Loucy (cell line): ENCODE measurements at regions not wholly inside any gene's neighbourhood (a gene's known extent, or its start where the extent isn't known, plus 50 kb on each side); places are given as distances from the start of the nearest gene placed in this dataset.

Source experiments
- H2AFZ ChIP-seq: fragments of 200-600 bp; sonication (generic); 2 replicates; pipeline ENCODE4 v1.6.0; 2016; ENCODE audit warnings: antibody characterized with exemption, mild to moderate bottlenecking, low read length, moderate library complexity
- H3F3A ChIP-seq: fragments of 200-600 bp; 2 replicates; pipeline ENCODE4 v1.6.0; 2016; ENCODE audit warnings: antibody characterized with exemption, low read depth, mild to moderate bottlenecking
- H3K27me3 ChIP-seq: fragments of 200-600 bp; sonication (generic); 2 replicates; pipeline ENCODE4 v1.6.1; 2014; ENCODE audit warnings: low read length, mild to moderate bottlenecking; ENCODE audit not compliant: insufficient read depth, poor library complexity, severe bottlenecking
- H3K36me3 ChIP-seq: fragments of 200-600 bp; sonication (generic); 2 replicates; pipeline ENCODE4 v1.6.1; 2016; ENCODE audit warnings: low read length; ENCODE audit not compliant: insufficient read depth
- H3K4me1 ChIP-seq: fragments of 200-600 bp; sonication (generic); 2 replicates; pipeline ENCODE4 v1.5.1; 2014; ENCODE audit warnings: low read length, mild to moderate bottlenecking; ENCODE audit not compliant: insufficient read depth, poor library complexity, severe bottlenecking
- H3K4me2 ChIP-seq: fragments of 200-600 bp; sonication (generic); 2 replicates; pipeline ENCODE4 v1.6.0; 2014; ENCODE audit warnings: antibody characterized with exemption, low read length, low read depth, mild to moderate bottlenecking; ENCODE audit not compliant: poor library complexity, severe bottlenecking
- H3K4me3 ChIP-seq: fragments of 200-600 bp; sonication (generic); 2 replicates; pipeline ENCODE4 v1.5.1; 2014; ENCODE audit warnings: low read length, mild to moderate bottlenecking, mixed read lengths; ENCODE audit not compliant: poor library complexity, severe bottlenecking
- H3K79me2 ChIP-seq: fragments of 200-600 bp; sonication (generic); 2 replicates; pipeline ENCODE4 v1.6.1; 2014; ENCODE audit warnings: low read length; ENCODE audit not compliant: insufficient read depth
- H3K9ac ChIP-seq: fragments of 200-600 bp; sonication (generic); 2 replicates; pipeline ENCODE4 v1.6.0; 2014; ENCODE audit warnings: mild to moderate bottlenecking, low read depth, low read length, moderate library complexity; ENCODE audit not compliant: poor library complexity, severe bottlenecking
- H3K9me2 ChIP-seq: fragments of 200-600 bp; sonication (generic); replicated peaks from 2 replicates; pipeline ENCODE4 v1.6.1; 2016; ENCODE audit warnings: low read depth, low read length, mixed read lengths
- H3K9me3 ChIP-seq: fragments of 200-600 bp; sonication (generic); 2 replicates; pipeline ENCODE4 v1.6.1; 2014; ENCODE audit warnings: mild to moderate bottlenecking, antibody characterized with exemption, low read length, low read depth; ENCODE audit not compliant: insufficient read depth
- H4K20me1 ChIP-seq: fragments of 200-600 bp; sonication (generic); 2 replicates; pipeline ENCODE4 v1.6.0; 2014; ENCODE audit warnings: antibody characterized with exemption, low read length, mild to moderate bottlenecking; ENCODE audit not compliant: insufficient read depth, poor library complexity, severe bottlenecking
- EZH2phosphoT487 ChIP-seq: fragments of 200-600 bp; IDR thresholded peaks from 2 replicates; pipeline ENCODE4 v1.6.1; 2018; ENCODE audit warnings: antibody characterized with exemption, mild to moderate bottlenecking, moderate library complexity, borderline replicate concordance
- TF ChIP-seq, protein P1 (sequence below): fragments of 200-600 bp; sonication (generic); conservative IDR thresholded peaks from 2 replicates; pipeline ENCODE4 v1.5.1; 2014; ENCODE audit warnings: mild to moderate bottlenecking, antibody characterized with exemption, low read length

DNA sequence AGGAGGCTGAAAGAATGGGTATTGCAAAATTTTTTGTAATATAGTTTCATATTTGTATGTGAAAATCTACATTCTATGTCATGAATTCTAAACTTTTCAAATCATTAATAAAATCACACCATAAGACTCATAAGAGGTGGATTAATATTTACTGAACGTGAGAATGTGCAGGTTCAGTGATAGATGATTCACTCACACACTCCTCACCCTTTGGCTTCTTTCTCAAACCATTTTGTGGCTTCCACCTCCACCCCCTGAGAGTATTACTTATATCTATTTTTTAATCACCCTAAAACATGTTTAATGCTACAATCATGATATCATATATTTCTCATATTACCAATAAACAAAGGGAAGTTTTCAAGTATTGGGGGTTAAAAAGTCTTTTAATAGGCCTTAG is 275.5 kb downstream of the MEF2C start:
- Histone ChIP-seq H3K9me2 (no peaks in the 10 kb centered on the region), H4K20me1 (no peaks in the 10 kb centered on the region), H3K36me3 (no peaks in the 10 kb centered on the region), H3K27me3 (no peaks in the 10 kb centered on the region), H3K4me1 (no peaks in the 10 kb centered on the region), H3K4me2 (no peak overlapping the region), H3K79me2 (no peaks in the 10 kb centered on the region), H3F3A (no peaks in the 10 kb centered on the region), H2AFZ (no peak overlapping the region), H3K9me3 (no peaks in the 10 kb centered on the region), H3K9ac (no peak overlapping the region), H3K4me3 (no peak overlapping the region)
- TF ChIP-seq EZH2phosphoT487 = no peak
- TF ChIP-seq, protein P1, sequence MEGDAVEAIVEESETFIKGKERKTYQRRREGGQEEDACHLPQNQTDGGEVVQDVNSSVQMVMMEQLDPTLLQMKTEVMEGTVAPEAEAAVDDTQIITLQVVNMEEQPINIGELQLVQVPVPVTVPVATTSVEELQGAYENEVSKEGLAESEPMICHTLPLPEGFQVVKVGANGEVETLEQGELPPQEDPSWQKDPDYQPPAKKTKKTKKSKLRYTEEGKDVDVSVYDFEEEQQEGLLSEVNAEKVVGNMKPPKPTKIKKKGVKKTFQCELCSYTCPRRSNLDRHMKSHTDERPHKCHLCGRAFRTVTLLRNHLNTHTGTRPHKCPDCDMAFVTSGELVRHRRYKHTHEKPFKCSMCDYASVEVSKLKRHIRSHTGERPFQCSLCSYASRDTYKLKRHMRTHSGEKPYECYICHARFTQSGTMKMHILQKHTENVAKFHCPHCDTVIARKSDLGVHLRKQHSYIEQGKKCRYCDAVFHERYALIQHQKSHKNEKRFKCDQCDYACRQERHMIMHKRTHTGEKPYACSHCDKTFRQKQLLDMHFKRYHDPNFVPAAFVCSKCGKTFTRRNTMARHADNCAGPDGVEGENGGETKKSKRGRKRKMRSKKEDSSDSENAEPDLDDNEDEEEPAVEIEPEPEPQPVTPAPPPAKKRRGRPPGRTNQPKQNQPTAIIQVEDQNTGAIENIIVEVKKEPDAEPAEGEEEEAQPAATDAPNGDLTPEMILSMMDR = no peak

DNA sequence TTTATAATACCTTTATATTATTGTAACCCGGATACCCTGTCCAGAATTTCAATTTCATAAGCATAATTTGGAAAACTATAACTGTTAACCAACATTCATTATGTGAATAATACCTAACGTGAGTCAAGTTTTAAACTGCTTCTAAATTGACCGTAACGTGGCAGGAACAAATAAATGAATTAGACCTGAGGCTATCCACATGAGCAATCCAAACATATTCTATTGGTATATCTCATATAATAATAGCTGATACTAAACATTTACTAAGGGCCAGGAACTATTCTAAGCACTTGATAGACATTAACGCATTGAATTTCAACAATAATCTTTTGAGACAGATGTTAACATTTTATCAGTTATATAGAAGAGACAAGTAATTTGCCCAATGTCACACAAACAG is 276.4 kb downstream of the MEF2C start:
- TF ChIP-seq, protein P1 = no peak
- TF ChIP-seq EZH2phosphoT487 = no peak
- Histone ChIP-seq H3K4me3 (no peak overlapping the region), H2AFZ (no peak overlapping the region), H3K4me2 (no peak overlapping the region), H3K36me3 (no peaks in the 10 kb centered on the region), H3K9me3 (no peaks in the 10 kb centered on the region), H3K9me2 (no peaks in the 10 kb centered on the region), H3F3A (no peaks in the 10 kb centered on the region), H3K27me3 (no peaks in the 10 kb centered on the region), H3K9ac (no peak overlapping the region), H3K4me1 (no peaks in the 10 kb centered on the region), H4K20me1 (no peaks in the 10 kb centered on the region), H3K79me2 (no peaks in the 10 kb centered on the region)

DNA sequence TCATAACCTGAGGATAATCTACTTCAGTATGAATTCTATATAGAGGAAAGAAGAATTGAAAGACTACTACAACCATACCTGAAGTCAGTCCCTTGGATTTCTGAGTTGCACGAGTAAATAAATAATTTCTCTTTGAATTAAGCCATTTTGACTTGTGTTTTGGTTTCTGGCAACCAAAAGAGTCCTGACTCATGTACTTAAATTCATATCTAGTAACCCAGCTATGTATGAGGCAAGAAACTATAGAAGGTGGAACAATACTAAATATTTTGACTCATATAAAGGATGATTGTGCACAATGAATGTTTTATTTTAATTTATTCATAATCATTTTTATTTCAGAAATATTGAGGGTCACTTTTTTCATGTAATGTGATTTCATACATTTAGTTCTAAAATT is 276.8 kb downstream of the MEF2C start:
- Histone ChIP-seq H3K9me3 (no peaks in the 10 kb centered on the region), H3K9me2 (no peaks in the 10 kb centered on the region), H3K27me3 (no peaks in the 10 kb centered on the region), H3K9ac (no peak overlapping the region), H3K4me2 (no peak overlapping the region), H3K36me3 (no peaks in the 10 kb centered on the region), H4K20me1 (no peaks in the 10 kb centered on the region), H3K4me1 (no peaks in the 10 kb centered on the region), H3K4me3 (no peak overlapping the region), H3F3A (no peaks in the 10 kb centered on the region), H3K79me2 (no peaks in the 10 kb centered on the region), H2AFZ (no peak overlapping the region)
- TF ChIP-seq, protein P1 = no peak
- no peak for TF ChIP-seq EZH2phosphoT487
